A172 (cell line): ENCODE measurements at regions not wholly inside any gene's neighbourhood (a gene's known extent, or its start where the extent isn't known, plus 50 kb on each side); places are given as distances from the start of the nearest gene placed in this dataset.

Experiments used
- DNase-seq: peaks from one replicate; pipeline ENCODE4 v3.0.0-alpha.2; 2015; ENCODE audit warnings: low spot score

DNA sequence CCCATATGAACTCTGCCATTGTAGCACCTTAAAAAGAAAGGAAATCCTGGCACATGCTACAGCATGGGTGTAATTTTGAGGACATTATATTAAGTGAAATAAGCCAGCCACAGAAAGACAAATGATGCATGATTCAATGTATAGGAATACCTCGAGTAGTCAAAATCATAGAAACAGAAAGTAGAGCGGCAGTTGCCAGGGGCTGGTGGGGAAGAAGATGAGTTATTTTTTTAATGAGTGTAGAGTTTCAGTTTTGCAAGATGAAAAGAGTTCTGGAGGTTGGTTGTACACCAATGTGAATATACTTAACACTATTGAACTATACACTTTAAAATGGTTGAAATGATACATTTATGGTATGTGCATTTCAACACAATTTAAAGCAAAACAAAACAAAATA is 133.0 kb downstream of the ZDHHC21 start:
- no peak for DNase-seq

DNA sequence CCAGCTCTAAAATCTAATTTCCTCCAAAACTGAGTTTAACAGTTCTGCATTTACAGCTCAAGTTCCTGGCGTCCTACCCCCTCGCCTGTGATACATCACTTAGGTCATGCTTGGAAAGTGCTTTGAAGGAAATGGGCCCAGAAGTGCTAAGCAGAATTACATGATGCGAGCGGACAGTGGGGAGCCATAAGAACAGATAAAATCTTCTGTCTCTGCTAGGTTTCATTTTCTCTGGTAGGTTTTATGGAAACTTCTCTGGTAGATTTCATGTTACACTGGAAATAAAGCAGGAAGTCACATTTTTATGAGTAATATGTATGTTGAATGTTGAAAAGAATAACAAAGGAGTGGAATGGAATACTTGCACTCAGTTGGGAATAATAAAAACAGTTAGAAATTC is 138.3 kb downstream of the ZDHHC21 start:
- no peak for DNase-seq

DNA sequence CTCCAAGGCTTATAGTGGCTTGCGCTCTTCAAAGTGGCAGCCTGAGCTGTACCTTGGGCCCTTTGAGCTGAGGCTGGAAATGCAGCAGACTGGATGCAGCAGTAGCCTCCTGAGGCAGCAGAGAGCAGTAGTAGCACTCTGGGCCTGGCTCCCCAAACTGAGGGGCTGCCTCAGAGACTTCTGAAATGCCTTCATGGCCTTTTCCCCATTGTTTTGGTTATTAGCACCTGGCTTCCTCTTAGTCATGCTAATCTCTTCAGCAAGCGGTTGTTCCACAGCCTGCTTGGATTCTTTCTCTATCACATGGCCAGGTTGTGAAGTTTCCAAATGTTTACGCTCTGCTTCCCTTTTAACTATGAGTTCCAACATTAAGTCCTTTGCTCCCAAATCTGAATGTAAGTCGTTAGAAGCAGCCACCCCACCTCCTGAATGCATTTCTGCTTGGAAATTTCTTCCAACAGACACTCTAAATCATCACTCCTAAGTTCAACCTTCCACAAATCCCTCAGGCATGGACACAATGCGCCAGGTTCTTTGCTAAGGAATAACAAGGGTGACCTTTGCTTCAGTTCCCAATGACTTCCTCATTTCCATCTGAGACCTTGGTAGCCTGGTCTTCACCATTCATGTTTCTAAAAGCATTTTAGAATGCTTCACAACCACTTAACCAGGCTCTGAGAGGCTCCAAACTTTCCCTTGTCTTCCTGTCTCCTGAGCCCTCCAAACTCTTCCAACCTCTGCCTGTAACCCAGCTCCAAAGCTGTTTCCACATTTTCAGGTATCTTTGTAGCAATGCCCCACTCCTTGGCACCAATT is 145.8 kb downstream of the ZDHHC21 start:
- DNase-seq: no peak

DNA sequence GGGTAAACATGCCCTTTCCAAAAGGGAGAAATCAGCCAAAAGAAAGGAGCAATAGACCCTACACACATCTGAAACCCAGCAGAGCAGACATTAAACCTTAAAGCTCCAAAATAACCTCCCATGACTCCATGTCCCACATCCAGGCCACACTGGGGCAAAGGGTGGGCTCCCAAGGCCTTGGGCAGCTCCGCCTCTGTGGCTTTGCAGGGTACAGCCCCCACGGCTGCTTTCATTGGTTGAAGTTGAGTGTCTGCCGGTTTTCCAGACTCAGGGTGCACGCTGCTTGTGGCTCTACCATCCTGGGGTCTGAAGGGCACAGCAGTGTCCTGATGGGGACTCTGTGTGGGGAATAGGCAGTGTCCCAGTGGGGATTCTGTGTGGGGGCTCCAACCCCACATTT is 146.5 kb downstream of the ZDHHC21 start:
- DNase-seq: no peak

DNA sequence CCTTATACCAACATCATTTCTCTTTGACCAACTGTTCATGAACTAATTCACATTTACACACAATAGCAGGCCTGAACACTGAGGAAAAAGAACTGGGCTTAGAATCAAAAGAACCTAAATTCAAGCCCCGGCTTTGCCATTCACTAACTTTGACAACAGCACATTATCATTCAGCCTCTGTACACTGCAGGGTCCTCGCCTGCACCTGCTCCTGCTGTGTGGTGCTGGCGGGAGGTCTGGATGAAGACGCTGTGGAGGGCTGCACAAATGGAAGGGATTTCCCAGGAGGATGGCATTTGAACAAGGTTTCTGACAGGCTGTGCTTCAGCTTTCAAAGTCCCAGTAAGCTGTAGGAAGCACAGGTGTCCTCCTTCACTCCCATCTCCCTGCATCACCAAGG is 151.2 kb downstream of the ZDHHC21 start:
- DNase-seq: no peak

DNA sequence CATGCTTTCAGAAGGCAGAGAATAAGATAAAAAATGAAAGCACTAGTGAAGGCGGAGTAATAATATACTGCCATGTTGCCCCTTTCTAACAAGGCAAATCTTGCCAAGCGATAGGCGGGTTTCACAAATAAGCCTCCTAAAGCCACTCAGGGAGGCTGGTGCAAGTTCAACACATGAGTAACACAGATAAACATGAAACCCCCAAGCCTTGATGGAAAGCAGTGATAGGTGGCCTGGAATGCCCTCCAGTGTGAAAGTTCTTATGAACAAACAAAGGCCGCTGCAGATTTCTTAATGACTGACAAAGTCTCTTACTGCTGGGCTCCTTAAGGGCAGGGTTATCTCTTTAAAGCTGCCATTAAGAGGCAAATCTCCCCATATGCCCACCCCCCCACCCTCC is 154.7 kb downstream of the ZDHHC21 start:
- DNase-seq: no peak

DNA sequence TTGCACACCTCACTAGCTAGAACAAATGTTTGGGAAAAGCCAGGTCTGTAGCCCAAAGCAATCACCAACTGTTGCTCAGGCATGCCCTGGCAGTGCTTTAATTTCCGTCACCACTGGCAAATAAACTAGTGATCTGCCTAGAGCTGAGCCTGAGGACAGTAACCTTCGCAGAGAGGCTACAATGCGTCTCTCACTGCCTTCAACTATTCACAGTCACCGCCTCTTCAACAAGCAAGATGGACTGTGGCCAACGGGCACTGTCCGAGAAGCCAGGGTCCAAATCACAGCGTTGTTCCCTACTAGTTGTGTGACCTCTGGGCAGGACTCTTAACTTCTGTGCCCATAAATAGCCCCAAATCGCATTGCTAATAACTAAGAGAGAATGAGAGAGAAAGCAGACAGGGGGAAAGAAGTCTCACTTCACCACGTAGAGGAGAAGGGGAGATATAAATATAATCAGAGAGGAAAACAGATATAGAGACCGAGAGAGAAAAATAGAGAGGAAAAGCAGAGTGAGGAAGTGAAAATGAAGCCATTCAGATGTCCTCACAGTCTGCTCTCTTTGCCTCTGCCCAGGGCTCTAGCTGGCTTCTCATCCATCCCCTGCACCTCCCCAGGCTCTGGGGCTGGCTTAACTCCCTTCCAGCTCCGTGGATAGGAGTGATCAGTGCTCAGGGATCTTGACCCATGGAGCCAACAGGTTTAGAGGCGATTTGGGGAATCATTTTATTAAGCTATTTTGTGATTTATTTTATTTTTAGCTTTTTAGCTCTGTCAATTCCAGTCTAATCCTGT is 157.9 kb downstream of the ZDHHC21 start:
- DNase-seq: no peak

DNA sequence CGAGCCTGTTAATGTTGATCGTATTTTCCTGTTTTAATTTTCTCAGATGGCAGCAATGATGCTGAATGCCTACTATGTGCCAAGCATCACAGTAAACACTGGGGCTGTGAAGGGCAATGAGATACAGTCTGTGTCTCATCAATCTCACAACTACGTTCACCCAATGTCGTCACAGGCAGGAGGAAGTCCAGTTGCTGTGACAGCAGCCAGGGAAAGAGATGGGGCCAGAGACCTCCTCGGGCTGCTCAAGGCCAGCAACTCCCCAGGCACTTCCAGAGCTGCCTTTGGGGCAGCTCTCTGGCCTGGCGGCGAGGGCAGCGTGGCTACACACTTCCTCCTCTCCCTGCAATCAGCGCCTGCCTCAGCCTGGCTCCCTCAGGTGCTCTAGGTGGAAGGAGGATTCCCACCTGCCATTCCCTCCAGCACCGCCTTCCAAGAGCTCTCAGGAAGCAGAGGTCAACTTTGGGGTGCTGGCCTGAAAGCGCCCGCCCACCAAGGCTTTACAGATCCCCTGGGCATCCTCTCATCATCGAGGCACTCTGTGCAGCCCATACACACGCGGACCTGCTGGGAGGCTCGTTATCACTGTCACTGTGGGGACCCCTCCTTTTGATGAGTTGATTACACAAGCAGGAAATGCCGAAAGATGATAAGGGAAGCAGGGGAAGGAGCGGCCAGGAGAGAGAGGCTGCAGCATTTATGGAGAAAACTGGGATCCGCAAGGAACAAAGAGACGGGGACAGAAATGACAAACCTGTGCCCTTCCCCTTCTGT is 159.2 kb downstream of the ZDHHC21 start:
- no peak for DNase-seq

DNA sequence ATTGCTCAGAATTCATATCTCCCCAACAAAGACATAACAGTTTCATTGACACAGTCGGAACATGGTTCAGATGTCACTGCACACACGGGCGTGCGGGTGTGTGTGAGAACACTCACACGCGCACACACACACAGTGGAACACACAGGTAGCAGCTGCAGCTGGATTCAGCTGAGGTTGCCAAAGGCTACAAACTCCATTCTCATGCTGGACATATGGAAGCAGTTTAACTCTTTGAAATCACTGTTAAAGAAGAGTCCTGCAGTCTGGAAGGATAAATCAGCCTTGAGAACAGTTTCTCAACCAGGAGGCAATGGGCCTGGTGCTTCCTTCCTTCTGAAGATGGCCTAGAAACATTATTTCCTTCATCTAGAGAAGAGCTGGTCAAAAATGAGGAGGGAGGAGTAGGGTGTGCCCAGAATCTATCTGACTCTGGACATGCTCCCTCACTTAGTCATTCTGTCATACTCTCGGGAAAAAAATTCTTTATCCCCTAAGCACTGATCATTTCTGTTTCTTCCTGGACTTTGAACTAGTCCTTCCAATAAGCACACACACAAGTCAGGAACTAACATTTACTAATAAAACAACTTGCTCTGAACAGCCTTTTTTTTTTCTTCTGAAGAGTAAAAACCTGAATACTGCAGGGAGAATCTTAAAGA is 160.6 kb downstream of the ZDHHC21 start:
- no peak for DNase-seq

DNA sequence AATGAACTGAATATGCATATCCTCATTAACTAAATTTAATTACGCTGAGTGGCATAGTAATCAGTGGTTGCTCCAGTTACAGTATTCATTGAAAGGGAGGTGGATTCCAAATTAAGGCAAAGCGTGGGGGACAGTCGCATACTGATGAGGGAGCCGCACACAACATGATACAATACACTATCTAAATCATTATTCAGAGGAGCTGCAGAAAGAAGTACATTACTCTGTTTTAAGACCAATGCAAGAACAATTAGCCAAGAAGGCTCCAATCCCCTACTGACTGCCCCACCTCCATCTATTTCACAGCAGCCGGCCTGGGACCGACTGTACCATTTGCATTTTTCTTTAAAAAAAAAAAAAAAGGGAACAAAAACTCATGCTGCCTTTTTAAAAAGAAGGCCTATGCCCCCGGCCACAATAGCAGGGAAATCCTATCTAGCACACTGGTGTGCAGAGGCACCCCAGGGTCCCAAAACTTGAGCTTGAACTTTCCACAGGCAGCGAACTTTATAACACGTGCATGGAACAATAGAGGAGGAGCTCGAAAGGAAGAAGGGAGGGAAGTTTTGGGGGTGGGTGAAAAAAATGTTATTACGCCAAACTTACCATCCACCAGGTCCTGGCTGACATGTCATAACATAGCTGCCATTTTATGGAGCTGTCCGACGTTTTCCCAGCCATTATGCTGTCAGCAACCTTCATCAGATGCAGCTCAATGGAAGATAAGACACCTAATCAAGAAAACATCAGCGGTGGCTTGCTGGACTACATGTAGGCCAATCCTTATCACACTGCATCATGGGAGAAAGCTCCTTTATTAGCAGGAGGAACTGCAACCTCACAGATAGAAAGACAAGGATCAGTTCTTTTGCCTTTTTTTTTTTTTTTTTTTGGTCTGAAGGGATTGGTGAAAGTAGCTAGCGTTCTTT is 161.6 kb downstream of the ZDHHC21 start:
- no peak for DNase-seq

DNA sequence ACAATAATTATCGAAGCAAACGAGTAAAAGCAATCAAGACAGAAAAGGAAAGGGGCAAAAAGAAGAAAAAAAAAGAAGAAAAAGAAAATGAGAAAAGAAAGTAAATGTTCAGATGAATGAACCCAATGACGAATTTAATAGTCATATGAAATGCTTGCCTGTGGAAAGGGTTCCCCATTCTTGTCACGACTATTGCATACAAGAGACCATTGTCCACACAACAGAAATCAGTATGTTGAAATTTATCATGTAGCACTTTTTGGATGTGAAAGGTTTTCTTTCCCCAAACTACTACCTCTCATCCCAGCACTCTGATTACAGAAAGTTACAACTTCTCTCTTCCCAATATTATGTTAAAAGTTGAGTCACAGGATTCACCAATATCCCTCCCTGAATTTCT is 162.4 kb downstream of the ZDHHC21 start:
- no peak for DNase-seq

DNA sequence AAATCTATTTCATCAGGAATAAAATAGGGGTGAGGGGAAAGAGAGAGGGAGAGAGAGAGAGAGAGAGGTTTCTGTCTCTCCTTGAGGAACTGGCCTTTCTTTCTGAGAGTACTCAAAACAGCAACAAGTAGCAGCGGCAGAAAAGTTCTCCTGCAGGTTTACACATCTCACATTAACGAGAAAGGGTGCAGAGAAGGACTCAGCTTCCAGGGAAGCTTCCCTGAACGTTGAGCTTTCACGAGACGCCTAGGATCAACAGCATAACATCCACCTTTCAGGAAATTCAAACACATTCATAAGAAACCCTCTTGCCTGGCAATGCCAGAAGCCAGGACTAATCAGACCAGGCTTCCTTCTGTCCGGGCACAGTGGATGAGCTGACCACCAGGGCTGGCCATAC is 162.9 kb downstream of the ZDHHC21 start:
- no peak for DNase-seq

DNA sequence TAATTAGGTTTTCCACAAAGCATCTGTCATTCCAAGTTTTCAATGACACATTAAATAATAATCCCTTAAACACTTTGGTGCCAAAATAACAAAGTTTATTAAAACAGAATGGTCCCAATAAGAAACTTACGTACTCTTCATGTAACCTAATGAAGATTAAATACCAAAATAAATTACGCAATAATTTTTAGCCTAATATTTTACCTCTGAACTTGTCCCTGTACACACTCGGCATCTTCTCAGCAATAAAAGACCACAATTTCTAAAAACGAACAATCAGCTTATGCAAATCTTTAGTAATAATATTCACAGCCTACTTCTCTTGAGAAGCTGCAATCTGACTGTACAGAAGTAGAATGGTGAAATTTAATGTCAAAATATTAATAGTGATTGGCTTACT is 163.6 kb downstream of the ZDHHC21 start:
- DNase-seq: no peak

DNA sequence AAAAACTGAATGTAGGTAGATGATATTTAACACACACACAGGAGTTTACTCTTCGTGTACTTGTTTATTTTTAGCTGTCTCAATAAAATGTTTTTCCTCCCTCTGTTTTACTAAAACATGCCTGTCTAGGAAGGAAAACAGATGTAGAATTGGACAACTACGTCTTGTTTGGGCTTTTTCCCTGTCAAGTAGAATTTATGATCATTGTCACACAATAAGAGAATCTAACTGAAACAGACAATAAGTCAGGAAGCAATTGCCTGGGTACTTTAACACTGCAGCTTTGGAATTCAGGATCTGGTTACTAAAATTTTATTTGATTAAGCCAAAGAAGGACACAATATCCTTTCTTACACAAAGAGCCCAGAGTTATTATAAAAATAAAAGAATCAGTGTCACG is 164.2 kb downstream of the ZDHHC21 start:
- DNase-seq: no peak

DNA sequence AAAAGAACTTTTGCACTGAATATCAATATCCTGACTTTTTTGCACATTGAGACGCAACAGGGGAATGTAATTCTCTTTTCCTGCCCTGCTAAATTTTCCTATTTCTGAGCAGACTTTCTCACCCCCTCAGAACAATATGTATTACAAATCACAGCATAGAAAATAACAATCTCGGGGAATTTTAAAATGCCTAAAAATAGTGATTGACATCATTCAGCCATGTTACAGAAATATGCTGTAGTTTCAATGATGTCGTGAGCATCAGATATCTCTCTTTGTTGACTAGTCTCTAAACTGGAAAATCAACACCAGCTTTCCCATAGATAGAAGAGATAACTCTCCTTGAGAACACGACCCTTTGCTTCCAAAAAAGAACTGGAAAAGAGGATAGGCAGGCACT is 166.7 kb downstream of the ZDHHC21 start:
- no peak for DNase-seq

DNA sequence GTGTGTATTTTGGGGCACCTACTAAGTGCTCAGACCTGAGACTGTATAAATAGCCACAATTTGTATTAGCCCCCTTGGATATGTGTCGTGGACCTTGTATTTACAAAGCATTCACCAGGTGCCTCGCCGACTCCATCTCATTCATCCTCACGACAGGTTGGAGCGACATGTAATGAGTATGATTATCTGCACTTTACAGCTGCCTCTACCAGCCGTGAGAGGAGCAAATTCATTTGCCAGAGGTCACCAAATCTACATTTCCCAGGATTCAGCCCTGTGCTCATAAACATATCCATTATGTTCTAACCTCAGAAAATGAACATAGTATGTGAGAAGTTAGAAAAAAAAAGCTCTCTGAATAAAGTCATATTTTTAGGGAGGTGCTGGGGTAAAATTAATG is 167.4 kb downstream of the ZDHHC21 start:
- no peak for DNase-seq

DNA sequence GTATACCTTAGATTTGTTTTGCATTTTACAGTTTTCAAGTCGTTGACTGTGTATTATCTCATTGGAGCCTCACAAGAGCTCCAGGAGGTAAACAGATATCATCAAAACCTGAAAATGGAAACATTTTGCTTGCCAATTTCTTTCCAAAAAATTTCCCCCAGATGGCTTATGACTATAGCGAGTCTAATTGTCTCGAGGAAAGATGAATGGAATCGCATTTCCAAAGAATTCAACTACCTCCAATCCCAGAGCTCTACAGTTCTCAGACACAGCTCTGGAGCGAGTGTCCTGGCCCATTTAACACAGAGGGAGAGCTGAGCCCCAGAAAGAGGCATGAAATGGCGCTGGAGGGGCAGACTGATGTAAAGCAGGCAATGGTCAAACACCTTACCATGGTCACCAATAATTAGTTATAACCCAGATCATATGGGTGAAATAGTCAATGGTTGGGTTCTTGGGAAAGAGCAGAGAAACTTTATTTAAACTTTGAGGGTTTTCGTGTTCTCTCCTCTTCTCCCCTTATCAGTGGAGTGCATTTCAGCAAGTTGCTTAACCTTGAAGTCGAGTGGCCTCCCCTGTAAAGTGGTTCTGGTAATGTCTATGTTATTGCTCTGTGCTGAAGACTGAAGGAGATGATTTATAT is 168.2 kb downstream of the ZDHHC21 start:
- DNase-seq: no peak

DNA sequence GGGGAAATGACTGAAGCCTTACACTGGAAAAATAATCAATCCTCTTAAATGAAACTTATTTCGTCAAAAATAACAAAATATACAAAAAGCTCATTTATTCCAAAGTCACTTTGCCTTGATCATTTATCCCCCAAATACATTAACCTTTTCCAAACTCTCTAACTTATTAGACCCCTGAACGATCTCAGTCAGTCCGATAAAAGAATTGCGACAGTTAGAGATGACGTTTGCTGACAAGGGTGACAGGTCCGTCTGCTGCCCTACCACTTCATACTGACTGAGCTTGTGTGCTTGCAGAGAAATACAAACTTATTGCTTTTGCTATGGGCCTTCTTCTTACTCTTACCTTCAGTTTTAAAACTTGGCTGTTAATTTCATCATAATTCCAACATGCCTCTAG is 169.7 kb downstream of the ZDHHC21 start:
- DNase-seq: no peak

DNA sequence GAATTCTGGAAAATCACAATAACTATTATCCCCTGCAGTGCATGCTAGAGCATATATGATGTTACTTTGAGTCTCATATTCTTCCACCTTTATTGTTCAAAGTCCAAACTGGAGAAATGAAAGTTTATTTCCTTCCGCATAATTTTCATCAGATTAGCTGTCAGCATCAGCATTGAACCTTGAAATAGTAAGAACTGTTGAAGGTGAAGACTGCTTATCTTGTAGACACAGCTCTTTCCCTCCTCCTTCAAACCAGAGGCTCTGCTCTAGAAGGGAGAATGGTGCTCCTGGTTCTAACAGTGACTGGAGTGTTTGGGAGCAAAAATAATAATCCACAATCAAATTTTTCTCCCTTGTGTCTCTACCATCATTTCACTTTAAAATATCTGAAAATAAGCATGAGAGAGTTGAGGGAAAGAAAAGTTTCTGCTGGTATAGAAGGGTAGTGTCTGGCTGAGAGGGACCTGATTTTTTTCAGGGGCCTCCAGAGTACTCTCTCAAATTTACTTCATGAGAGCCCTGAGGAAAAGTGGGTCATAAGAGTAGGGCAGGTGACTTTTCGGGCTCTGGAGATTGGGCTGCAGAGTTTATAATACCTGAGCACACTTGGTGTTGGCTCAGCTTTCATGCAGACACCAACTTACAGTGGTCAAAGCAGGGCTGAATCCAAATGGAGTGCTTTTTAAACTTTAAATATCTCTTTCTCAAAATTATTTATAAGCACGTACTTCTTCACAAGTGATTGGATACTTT is 170.4 kb downstream of the ZDHHC21 start:
- no peak for DNase-seq

DNA sequence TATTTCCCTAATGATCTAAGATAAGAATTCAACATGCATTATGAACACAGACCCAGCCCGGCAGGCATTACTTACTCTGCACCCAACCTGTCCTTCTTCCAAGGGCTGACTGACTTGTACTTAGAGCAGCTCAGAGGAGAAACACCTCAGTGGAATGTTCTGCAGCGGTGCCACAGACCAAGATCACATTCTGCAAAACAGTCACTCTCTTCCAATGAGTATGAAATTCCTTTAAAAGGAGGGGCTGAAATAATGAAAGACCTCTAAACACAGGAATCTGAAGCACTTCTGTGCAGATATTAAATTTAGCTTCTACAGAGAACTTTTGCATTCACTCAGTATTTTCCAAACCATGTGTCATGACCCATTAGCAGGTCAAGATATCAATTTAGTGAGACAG is 172.9 kb downstream of the ZDHHC21 start:
- DNase-seq: no peak
